H1 (cell line): ENCODE measurements at regions not wholly inside any gene's neighbourhood (a gene's known extent, or its start where the extent isn't known, plus 50 kb on each side); places are given as distances from the start of the nearest gene placed in this dataset.

Experiments used
- CHD7 ChIP-seq: fragments of 300-600 bp; sonication (generic); IDR thresholded peaks from 2 replicates; pipeline ENCODE4 v1.7.1; 2012; ENCODE audit warnings: low read length, moderate library complexity, mild to moderate bottlenecking, inconsistent platforms; ENCODE audit not compliant: insufficient replicate concordance
- CTCF ChIP-seq, 3 experiments: IDR thresholded peaks; 1 replicate in 2 of 3; 2 replicates in 1 of 3; pipeline versions ENCODE4 v1.5.1 to v1.6.1; 2011; ENCODE audit warnings: low read length in 3 of 3, mild to moderate bottlenecking in 3 of 3, inconsistent platforms in 2 of 3, low read depth in 1 of 3, moderate library complexity in 1 of 3; ENCODE audit not compliant: insufficient read depth in 1 of 3; ENCODE audit errors: control extremely low read depth in 1 of 3
- HDAC2 ChIP-seq, 2 experiments: fragments of 300-600 bp in 1 of 2; sonication (generic) in 1 of 2; IDR thresholded peaks; 2 replicates each; pipeline ENCODE4 v1.6.1; 2011 to 2012; ENCODE audit warnings: low read depth in 2 of 2, low read length in 2 of 2, mild to moderate bottlenecking in 2 of 2, moderate library complexity in 2 of 2, borderline replicate concordance in 1 of 2, inconsistent platforms in 1 of 2
- KDM5A ChIP-seq: fragments of 200-600 bp; IDR thresholded peaks from 2 replicates; pipeline ENCODE4 v1.7.1; 2012; ENCODE audit warnings: mild to moderate bottlenecking, low read length, inconsistent platforms, mixed read lengths
- POLR2AphosphoS5 ChIP-seq: IDR thresholded peaks from 2 replicates; pipeline ENCODE4 v1.6.1; 2011; ENCODE audit warnings: low read depth, low read length
- SP1 ChIP-seq: IDR thresholded peaks from 2 replicates; pipeline ENCODE4 v1.6.1; 2011; ENCODE audit warnings: low read depth, low read length
- TAF7 ChIP-seq: optimal IDR thresholded peaks from 2 replicates; pipeline ENCODE3; 2011; ENCODE audit warnings: low read depth, mild to moderate bottlenecking, inconsistent platforms, low read length, moderate library complexity, borderline replicate concordance

- TF ChIP-seq CHD7 (no peak), CTCF (IDR thresholded peaks at IDR 0.05; ENCODE audit: control extremely low read depth in 1 of 3, insufficient read depth in 1 of 3, low read depth in 1 of 3, low read length in 3 of 3) (no peak), TAF7 (no peak), SP1 (no peak), HDAC2 (IDR thresholded peaks at IDR 0.05; ENCODE audit: borderline replicate concordance in 1 of 2, low read depth in 2 of 2, low read length in 2 of 2) (no peak), POLR2AphosphoS5 (no peak), KDM5A (no peak)
Measured at GRCh38 chr14:85169381-85169780, 360.6 kb upstream of the FLRT2 start (continued).
